ENCODE measurements at regions not wholly inside any gene's neighbourhood (a gene's known extent, or its start where the extent isn't known, plus 50 kb on each side); places are given as distances from the start of the nearest gene placed in this dataset.

GRCh38 chr9:13414349-13414748 lies 134.9 kb upstream of the MPDZ start:
- intact Hi-C loops (cut with DNase I), result no loop called here

GRCh38 chr9:13412331-13412730 lies 132.8 kb upstream of the MPDZ start:
- no peak overlapping the region for H3K4me3 ChIP-seq
- no peak for TF ChIP-seq CTCF (IDR thresholded peaks at IDR 0.05)
- no peaks in the 10 kb centered on the region for H3K9me3 ChIP-seq
- H3K4me1 ChIP-seq, result peaks cover 5% of the 10 kb centered on the region
- no peak for DNase-seq
- no peak for ATAC-seq
- no peaks in the 10 kb centered on the region for H3K36me3 ChIP-seq (ENCODE audit: insufficient read depth in 1 of 2, low read depth in 1 of 2)
- no peak overlapping the region for H3K27ac ChIP-seq
- no peaks in the 10 kb centered on the region for H3K27me3 ChIP-seq (ENCODE audit: insufficient read depth in 3 of 3, low read length in 2 of 3)
- intact Hi-C loops (cut with DNase I), result no loop called here
- 36 to 56% (median 39%) methylated on average over 2 of the region's 2 CpGs for WGBS, 3 donors

More at GRCh38 chr9:13414349-13414748, 134.9 kb upstream of the MPDZ start:
- Histone ChIP-seq H3K27ac (no peak overlapping the region), H3K36me3 (ENCODE audit: insufficient read depth in 1 of 2, low read depth in 1 of 2) (no peaks in the 10 kb centered on the region), H3K27me3 (ENCODE audit: insufficient read depth in 3 of 3, low read length in 2 of 3) (no peaks in the 10 kb centered on the region), H3K4me3 (no peak overlapping the region), H3K9me3 (no peaks in the 10 kb centered on the region), H3K4me1 (no peaks in the 10 kb centered on the region)
- DNase-seq (no peak), ATAC-seq (no peak)
- no peak for TF ChIP-seq CTCF (IDR thresholded peaks at IDR 0.05)

GRCh38 chr9:13411791-13412190 lies 132.3 kb upstream of the MPDZ start:
- Histone ChIP-seq H3K27ac (no peak overlapping the region), H3K4me1 (peaks cover 5% of the 10 kb centered on the region)

GRCh38 chr9:13410566-13411031 lies 131.1 kb upstream of the MPDZ start:
- ATAC-seq, result no peak

More at GRCh38 chr9:13411791-13412190, 132.3 kb upstream of the MPDZ start:
- no peak overlapping the region for H3K4me3 ChIP-seq
- no peaks in the 10 kb centered on the region for H3K27me3 ChIP-seq (ENCODE audit: insufficient read depth in 3 of 3, low read length in 2 of 3)
- ATAC-seq (no peak), DNase-seq (no peak)
- no peaks in the 10 kb centered on the region for H3K9me3 ChIP-seq
- no peaks in the 10 kb centered on the region for H3K36me3 ChIP-seq (ENCODE audit: insufficient read depth in 1 of 2, low read depth in 1 of 2)
- no peak for TF ChIP-seq CTCF (IDR thresholded peaks at IDR 0.05)
- intact Hi-C loops (cut with DNase I), result no loop called here

More at GRCh38 chr9:13410566-13411031, 131.1 kb upstream of the MPDZ start:
- no peaks in the 10 kb centered on the region for H3K27me3 ChIP-seq (ENCODE audit: insufficient read depth in 3 of 3, low read length in 2 of 3)
- 58 to 65% (median 64%) methylated on average over 2 of the region's 2 CpGs for WGBS, 3 donors
- no peak for DNase-seq
- no peak for TF ChIP-seq CTCF (IDR thresholded peaks at IDR 0.05)
- H3K4me3 ChIP-seq, result no peak overlapping the region
- H3K36me3 ChIP-seq (ENCODE audit: insufficient read depth in 1 of 2, low read depth in 1 of 2), result no peaks in the 10 kb centered on the region
- H3K9me3 ChIP-seq, result no peaks in the 10 kb centered on the region
- no peak overlapping the region for H3K27ac ChIP-seq
- intact Hi-C loops (cut with DNase I), result no loop called here
- H3K4me1 ChIP-seq, result peaks cover 5% of the 10 kb centered on the region
